ENCODE measurements at regions not wholly inside any gene's neighbourhood (a gene's known extent, or its start where the extent isn't known, plus 50 kb on each side); places are given as distances from the start of the nearest gene placed in this dataset.

- TF ChIP-seq CREBL2 (CRISPR knock-in tag; IDR thresholded peaks at IDR 0.05; ENCODE audit: borderline replicate concordance) (no peak), ZNF407 (CRISPR knock-in tag; IDR thresholded peaks at IDR 0.05; ENCODE audit: not compliant biosample characterization) (no peak), YY1 (IDR thresholded peaks at IDR 0.05; ENCODE audit: insufficient read depth, insufficient replicate concordance, low read depth, low read length) (no peak), ZNF296 (CRISPR knock-in tag; conservative IDR thresholded peaks at IDR 0.05) (no peak), NPAS2 (CRISPR knock-in tag; IDR thresholded peaks at IDR 0.05; ENCODE audit: borderline replicate concordance) (no peak), NFYB (CRISPR knock-in tag; IDR thresholded peaks at IDR 0.05) (no peak), KLF11 (CRISPR knock-in tag; IDR thresholded peaks at IDR 0.05) (no peak), MYPOP (CRISPR knock-in tag; IDR thresholded peaks at IDR 0.05) (no peak), FOXK1 (CRISPR knock-in tag; IDR thresholded peaks at IDR 0.05; ENCODE audit: borderline replicate concordance, low read depth) (peak; percentile 22; the same call in 1 of the 2 replicates), ZNF678 (CRISPR knock-in tag; IDR thresholded peaks at IDR 0.05) (no peak), CBX1 (IDR thresholded peaks at IDR 0.05; ENCODE audit: low read depth) (no peak), ZNF577 (CRISPR knock-in tag; IDR thresholded peaks at IDR 0.05; ENCODE audit: borderline replicate concordance, low read depth) (no peak), FOXO1 (CRISPR knock-in tag; IDR thresholded peaks at IDR 0.05) (no peak), ZNF749 (CRISPR knock-in tag; IDR thresholded peaks at IDR 0.05; ENCODE audit: borderline replicate concordance) (no peak), ZNF33A (CRISPR knock-in tag; IDR thresholded peaks at IDR 0.05; ENCODE audit: borderline replicate concordance) (no peak), NKX3-1 (CRISPR knock-in tag; IDR thresholded peaks at IDR 0.05) (peak; percentile 66; the same call in 1 of the 2 replicates), TBL1XR1 (IDR thresholded peaks at IDR 0.05; ENCODE audit: borderline replicate concordance, low read length, partially characterized antibody) (no peak), CREB3 (CRISPR knock-in tag; IDR thresholded peaks at IDR 0.05) (no peak), ZNF335 (CRISPR knock-in tag; IDR thresholded peaks at IDR 0.05) (0 out of 2 replicates have a peak, but pooled peaks have one; percentile 19), ZNF773 (CRISPR knock-in tag; IDR thresholded peaks at IDR 0.05; ENCODE audit: borderline replicate concordance) (no peak)
Measured at GRCh38 chr12:118645219-118645618, 268.9 kb downstream of the SUDS3 start (continued).
